WTC11 (cell line): ENCODE measurements at regions not wholly inside any gene's neighbourhood (a gene's known extent, or its start where the extent isn't known, plus 50 kb on each side); places are given as distances from the start of the nearest gene placed in this dataset.

ENCODE experiments used
- ESRRA ChIP-seq: sonication (generic); formaldehyde crosslinking; IDR thresholded peaks from 2 replicates; pipeline ENCODE4 v1.8.1; 2022; ENCODE audit warnings: mild to moderate bottlenecking, missing genetic modification reagents, borderline replicate concordance
- FOXJ3 ChIP-seq: sonication (generic); formaldehyde crosslinking; IDR thresholded peaks from 2 replicates; pipeline ENCODE4 v1.9.0; 2021; ENCODE audit warnings: missing genetic modification reagents, mild to moderate bottlenecking, borderline replicate concordance
- KAT7 ChIP-seq: sonication (generic); formaldehyde crosslinking; IDR thresholded peaks from 2 replicates; pipeline ENCODE4 v1.8.1; 2023; ENCODE audit warnings: missing genetic modification reagents, mild to moderate bottlenecking, borderline replicate concordance
- RELA ChIP-seq: sonication (generic); formaldehyde crosslinking; IDR thresholded peaks from 2 replicates; pipeline ENCODE4 v1.8.1; 2022; ENCODE audit warnings: missing genetic modification reagents, mild to moderate bottlenecking, borderline replicate concordance
- RORB ChIP-seq: fragments of 250-450 bp; sonication (Bioruptor Pico); IDR thresholded peaks from 2 replicates; pipeline ENCODE4 v1.9.0; 2021; ENCODE audit warnings: mild to moderate bottlenecking
- ZNF121 ChIP-seq: sonication (generic); formaldehyde crosslinking; IDR thresholded peaks from 2 replicates; pipeline ENCODE4 v1.8.0; 2023; ENCODE audit warnings: missing genetic modification reagents
- ZNF423 ChIP-seq: fragments of 250-450 bp; sonication (Bioruptor Pico); IDR thresholded peaks from 2 replicates; pipeline ENCODE4 v2.1.2; 2022; ENCODE audit warnings: mild to moderate bottlenecking, moderate library complexity
- TF ChIP-seq, protein P1 (sequence below): fragments of 200-600 bp; IDR thresholded peaks from 2 replicates; pipeline ENCODE4 v1.8.0; 2022; ENCODE audit warnings: antibody characterized with exemption
- TF ChIP-seq, protein P2 (sequence below): sonication (generic); formaldehyde crosslinking; IDR thresholded peaks from 2 replicates; pipeline ENCODE4 v1.8.1; 2023; ENCODE audit warnings: mild to moderate bottlenecking, missing genetic modification reagents
- TF ChIP-seq, protein P3 (sequence below): sonication (generic); formaldehyde crosslinking; IDR thresholded peaks from 2 replicates; pipeline ENCODE4 v1.8.1; 2022; ENCODE audit warnings: mild to moderate bottlenecking, moderate library complexity, missing genetic modification reagents
- TF ChIP-seq, protein P4 (sequence below): sonication (generic); formaldehyde crosslinking; IDR thresholded peaks from 2 replicates; pipeline ENCODE4 v1.8.1; 2023; ENCODE audit warnings: mild to moderate bottlenecking, missing genetic modification reagents, moderate library complexity
- TF ChIP-seq, protein P5 (sequence below): sonication (generic); formaldehyde crosslinking; IDR thresholded peaks from 2 replicates; pipeline ENCODE4 v1.8.1; 2023; ENCODE audit warnings: mild to moderate bottlenecking, moderate library complexity, missing genetic modification reagents
- TF ChIP-seq, protein P6 (sequence below): sonication (generic); formaldehyde crosslinking; IDR thresholded peaks from 2 replicates; pipeline ENCODE4 v1.8.0; 2022; ENCODE audit warnings: mild to moderate bottlenecking, missing genetic modification reagents

DNA sequence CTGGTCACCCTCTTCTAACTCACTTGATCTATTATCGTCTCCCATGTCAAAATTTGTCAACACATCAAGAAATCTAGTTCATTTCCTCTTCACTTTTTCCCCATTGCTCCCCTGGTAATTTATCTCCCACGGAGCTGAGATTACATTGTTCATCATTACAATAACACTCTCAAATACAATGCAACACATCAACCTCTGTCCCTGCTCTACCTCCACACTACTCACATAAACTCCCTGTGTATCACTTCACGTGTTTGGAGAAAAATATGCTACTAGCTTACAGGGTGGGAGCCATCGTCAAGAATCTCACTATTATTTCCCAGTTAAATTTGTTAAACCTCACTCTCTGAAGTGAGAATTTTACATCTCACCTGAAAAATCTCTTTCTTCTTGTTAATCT lies 1006.4 kb downstream of the ARAP2 start:
- TF ChIP-seq, protein P1, sequence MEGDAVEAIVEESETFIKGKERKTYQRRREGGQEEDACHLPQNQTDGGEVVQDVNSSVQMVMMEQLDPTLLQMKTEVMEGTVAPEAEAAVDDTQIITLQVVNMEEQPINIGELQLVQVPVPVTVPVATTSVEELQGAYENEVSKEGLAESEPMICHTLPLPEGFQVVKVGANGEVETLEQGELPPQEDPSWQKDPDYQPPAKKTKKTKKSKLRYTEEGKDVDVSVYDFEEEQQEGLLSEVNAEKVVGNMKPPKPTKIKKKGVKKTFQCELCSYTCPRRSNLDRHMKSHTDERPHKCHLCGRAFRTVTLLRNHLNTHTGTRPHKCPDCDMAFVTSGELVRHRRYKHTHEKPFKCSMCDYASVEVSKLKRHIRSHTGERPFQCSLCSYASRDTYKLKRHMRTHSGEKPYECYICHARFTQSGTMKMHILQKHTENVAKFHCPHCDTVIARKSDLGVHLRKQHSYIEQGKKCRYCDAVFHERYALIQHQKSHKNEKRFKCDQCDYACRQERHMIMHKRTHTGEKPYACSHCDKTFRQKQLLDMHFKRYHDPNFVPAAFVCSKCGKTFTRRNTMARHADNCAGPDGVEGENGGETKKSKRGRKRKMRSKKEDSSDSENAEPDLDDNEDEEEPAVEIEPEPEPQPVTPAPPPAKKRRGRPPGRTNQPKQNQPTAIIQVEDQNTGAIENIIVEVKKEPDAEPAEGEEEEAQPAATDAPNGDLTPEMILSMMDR = no peak
- no peak for TF ChIP-seq RORB (CRISPR knock-in tag)
- no peak for TF ChIP-seq RELA
- no peak for TF ChIP-seq FOXJ3 (CRISPR knock-in tag)
- TF ChIP-seq, protein P2, sequence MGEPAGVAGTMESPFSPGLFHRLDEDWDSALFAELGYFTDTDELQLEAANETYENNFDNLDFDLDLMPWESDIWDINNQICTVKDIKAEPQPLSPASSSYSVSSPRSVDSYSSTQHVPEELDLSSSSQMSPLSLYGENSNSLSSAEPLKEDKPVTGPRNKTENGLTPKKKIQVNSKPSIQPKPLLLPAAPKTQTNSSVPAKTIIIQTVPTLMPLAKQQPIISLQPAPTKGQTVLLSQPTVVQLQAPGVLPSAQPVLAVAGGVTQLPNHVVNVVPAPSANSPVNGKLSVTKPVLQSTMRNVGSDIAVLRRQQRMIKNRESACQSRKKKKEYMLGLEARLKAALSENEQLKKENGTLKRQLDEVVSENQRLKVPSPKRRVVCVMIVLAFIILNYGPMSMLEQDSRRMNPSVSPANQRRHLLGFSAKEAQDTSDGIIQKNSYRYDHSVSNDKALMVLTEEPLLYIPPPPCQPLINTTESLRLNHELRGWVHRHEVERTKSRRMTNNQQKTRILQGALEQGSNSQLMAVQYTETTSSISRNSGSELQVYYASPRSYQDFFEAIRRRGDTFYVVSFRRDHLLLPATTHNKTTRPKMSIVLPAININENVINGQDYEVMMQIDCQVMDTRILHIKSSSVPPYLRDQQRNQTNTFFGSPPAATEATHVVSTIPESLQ (CRISPR knock-in tag) = no peak
- TF ChIP-seq, protein P3, sequence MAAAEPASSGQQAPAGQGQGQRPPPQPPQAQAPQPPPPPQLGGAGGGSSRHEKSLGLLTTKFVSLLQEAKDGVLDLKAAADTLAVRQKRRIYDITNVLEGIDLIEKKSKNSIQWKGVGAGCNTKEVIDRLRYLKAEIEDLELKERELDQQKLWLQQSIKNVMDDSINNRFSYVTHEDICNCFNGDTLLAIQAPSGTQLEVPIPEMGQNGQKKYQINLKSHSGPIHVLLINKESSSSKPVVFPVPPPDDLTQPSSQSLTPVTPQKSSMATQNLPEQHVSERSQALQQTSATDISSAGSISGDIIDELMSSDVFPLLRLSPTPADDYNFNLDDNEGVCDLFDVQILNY (CRISPR knock-in tag) = no peak
- TF ChIP-seq ESRRA = no peak
- TF ChIP-seq, protein P4, sequence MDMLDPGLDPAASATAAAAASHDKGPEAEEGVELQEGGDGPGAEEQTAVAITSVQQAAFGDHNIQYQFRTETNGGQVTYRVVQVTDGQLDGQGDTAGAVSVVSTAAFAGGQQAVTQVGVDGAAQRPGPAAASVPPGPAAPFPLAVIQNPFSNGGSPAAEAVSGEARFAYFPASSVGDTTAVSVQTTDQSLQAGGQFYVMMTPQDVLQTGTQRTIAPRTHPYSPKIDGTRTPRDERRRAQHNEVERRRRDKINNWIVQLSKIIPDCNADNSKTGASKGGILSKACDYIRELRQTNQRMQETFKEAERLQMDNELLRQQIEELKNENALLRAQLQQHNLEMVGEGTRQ (CRISPR knock-in tag) = no peak
- TF ChIP-seq, protein P5, sequence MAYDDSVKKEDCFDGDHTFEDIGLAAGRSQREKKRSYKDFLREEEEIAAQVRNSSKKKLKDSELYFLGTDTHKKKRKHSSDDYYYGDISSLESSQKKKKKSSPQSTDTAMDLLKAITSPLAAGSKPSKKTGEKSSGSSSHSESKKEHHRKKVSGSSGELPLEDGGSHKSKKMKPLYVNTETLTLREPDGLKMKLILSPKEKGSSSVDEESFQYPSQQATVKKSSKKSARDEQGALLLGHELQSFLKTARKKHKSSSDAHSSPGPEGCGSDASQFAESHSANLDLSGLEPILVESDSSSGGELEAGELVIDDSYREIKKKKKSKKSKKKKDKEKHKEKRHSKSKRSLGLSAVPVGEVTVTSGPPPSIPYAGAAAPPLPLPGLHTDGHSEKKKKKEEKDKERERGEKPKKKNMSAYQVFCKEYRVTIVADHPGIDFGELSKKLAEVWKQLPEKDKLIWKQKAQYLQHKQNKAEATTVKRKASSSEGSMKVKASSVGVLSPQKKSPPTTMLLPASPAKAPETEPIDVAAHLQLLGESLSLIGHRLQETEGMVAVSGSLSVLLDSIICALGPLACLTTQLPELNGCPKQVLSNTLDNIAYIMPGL (CRISPR knock-in tag) = no peak
- TF ChIP-seq, protein P6, sequence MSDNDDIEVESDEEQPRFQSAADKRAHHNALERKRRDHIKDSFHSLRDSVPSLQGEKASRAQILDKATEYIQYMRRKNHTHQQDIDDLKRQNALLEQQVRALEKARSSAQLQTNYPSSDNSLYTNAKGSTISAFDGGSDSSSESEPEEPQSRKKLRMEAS = no peak
- TF ChIP-seq KAT7 = no peak
- TF ChIP-seq ZNF121 (CRISPR knock-in tag) = no peak
- no peak for TF ChIP-seq ZNF423
